HL-60/S4 treated with phorbol 12-myristate 13-acetate at 8.2 ng/mL for 4 days and 3 days (cell line): ENCODE measurements at regions not wholly inside any gene's neighbourhood (a gene's known extent, or its start where the extent isn't known, plus 50 kb on each side); places are given as distances from the start of the nearest gene placed in this dataset.

Source experiments
- in situ Hi-C: fragments of 300-500 bp; cut with MboI; formaldehyde crosslinking; loops from 2 replicates; pipeline ENCODE4 v1.15.0; 2022; ENCODE audit warnings: low sequenced_read_pairs

DNA sequence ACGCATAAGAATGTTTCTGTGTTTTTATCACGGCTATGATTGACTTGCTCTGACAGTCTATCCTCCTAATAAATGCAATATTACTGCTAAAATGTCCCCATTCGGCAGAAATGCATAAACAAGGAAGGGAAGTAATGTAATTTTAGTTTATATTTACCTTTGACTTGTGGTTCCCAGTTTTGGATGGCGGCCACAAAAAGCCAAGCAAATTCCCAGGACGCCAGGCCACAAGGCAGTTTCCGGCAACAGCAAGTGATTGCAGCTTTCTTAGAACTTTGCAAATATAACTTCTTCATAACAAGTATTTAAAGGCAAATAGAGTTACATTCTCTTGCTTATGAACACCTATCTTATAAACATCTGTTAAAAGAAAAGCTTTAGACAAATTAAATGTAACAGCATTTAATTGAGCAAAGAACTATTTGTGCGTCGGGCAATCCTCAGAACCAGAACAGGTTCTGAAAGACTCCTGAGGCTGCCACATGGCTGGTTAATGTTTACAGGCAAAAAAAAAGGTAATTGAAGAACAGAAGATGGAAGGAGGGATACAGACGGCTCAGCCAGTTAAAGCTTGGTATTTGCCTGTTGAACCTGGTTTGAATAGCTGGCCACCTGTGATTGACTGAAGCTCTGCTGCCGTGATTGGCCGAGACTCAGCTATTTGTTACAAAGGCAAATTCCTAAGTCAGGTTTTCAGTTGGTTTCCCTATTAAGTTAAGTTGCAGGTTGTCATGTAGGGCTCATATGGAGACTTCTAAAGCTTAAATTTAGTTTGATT, 80.8 kb downstream of the C21orf91 start:
- in situ Hi-C loops: no loop called here

DNA sequence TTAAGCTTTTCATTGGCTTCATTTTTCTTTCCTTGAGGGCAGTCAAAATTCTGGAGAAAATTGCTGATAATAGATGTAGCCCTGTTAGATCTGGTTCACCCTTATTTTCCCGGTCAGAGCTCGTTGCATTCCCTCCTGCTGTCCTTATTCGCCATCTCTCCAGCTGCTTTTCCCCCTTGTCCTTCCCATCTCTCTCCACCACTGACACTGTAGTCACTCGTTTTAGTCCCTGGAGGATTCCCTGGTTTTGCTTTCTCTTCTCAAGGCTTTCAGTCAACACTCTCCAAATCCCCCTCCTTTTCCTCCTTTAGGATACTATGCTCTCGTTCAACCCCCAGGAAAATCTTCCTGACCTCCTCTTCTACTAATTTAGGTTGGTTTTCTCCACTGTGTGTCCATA, 83.1 kb downstream of the C21orf91 start:
- in situ Hi-C loops: no loop called here

DNA sequence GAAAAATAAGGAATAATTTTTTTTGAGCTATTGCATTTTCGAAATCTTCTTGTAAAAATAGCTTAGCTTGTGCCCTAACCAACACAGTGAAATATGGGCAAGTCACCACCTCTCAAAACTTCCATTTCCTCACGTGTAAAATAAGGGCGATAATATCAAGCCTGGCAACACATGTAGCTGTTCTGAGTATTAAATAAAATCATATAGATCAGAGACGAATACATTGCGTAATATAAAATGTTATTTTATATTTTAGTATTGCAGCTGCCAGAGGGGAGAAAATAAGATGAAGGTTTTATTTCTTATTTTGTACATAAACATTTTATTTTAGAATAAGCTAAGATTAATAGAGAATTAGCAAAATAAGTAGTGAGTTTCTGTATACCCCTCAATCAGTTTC, 85.9 kb downstream of the C21orf91 start:
- in situ Hi-C loops: no loop called here

DNA sequence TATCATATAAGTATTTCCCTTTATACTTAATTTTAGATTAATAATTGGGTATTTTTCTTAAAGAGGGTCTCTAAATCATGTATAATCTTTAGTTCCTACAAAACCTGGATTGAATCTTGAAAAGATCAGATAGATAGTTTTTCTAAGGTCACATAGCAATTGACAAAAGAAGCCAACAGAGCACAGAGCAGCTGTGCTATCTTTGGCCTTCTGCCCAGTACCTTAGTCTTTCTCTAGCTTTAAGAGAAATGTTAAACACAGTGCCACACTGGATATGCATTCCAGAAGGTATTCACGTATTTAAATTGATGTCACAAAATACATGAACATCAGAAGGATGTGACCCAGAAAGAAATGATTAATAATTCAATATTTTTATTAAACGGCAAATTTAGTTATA, 86.8 kb downstream of the C21orf91 start:
- in situ Hi-C loops: no loop called here

DNA sequence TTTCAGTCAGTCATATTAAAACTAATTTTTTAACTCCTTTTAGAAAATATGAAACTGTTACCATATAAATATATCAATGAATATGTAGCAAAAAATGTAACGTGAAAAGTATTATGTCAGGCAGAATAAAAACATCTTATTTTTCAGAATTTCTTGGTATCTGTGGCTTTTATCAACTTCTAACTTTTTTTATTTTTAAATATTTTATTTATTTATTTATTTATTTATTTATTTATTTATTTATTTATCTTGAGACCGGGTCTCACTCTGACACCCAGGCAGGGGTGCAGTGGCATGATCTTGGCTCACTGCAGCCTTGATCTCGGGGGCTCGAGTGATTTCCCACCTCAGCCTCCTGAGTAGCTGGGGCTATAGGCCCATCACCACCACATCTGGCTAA, 87.6 kb downstream of the C21orf91 start:
- in situ Hi-C loops: no loop called here

DNA sequence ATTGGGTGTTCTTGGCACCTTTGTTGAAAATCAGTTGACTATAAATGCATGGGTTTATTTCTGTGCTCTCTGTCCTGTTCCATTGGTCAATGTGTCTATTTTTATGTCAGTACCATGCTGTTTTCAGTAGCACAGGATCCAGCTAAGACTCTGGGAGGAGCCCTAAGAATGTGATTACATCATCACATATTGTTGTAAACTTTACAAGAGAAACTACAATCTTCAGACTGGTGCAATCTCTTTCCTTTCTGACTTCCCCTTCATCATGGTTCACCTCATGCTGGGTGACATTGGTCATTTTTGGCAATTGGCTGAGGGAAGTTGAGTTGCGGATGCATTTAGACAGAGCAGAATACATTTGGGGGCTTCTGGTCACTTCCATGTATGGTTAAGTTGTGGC, 88.4 kb downstream of the C21orf91 start:
- in situ Hi-C loops: no loop called here

DNA sequence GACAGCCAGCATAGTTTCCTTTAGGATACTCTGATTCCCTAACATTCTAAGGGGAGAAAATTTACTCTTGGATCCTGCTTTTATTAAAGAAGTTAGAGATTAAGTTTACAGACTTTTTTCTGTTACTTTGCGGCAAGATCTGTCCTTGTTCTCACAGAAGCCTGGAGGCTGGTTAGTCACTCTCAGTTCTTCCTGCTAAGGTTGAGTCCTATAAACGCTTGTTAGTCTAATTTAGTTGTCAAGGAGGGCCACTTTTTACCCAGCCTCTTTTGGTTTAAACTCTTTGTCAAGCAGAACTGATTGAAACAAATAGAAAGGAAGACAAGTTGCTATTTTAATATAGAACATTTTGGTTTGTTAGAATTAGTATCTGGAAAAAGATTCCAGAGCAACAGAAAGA, 89.7 kb downstream of the C21orf91 start:
- in situ Hi-C loops: no loop called here

DNA sequence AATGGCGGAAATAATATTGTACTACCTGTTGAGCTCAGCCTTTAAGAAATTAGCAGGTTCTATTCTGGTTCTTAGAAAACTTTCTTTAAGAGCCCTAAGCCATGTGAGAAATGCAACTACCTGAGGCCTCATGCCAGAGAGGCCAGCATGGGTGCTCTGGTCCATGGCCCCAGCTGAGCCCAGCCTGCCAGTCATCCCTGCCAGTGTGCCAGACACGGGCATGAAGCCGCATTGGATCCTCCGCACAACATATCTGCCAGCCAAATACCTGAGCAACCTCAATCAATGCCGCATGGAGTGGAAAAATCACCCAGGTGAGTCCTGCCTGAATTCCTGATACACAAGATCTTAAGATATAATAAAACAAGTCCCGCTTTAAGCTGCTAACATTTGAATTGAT, 91.8 kb downstream of the C21orf91 start:
- in situ Hi-C loops: no loop called here

DNA sequence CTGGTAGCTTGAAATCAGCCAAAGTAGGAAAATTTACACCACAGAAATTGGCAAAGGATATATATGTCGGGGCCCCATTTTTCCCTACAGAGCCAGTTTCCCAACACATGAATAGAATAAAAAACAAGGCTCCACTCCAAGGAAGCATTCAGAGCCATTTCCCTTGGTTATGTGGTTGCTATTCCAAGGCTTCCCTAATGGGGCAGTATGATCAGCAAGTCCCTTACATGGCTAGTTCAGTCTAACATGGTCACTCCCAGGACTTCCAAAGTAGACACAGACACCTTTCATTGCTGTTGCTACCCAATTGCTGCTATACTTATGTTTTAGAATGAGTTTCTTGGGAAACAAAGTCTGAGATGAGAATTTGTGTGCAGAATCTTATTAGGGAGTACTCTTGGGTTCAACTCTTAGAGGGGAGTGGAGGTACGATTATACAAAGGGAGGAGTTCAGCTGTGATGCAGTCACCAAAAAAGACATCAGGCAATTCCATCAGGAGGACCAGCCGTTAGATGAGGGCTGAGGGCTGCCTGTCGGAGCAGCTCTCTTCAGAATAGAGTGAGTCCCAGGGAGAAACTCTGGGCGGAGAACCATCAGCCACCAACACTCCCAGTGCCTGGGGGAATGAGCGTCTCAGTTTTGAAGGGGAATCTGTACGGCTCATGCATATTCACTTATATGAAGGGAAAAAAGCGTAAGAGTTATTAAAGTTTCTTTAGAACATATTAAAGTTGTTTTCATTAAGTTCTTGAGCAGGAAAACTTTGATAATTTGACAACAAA, 92.9 kb downstream of the C21orf91 start:
- in situ Hi-C loops: no loop called here

DNA sequence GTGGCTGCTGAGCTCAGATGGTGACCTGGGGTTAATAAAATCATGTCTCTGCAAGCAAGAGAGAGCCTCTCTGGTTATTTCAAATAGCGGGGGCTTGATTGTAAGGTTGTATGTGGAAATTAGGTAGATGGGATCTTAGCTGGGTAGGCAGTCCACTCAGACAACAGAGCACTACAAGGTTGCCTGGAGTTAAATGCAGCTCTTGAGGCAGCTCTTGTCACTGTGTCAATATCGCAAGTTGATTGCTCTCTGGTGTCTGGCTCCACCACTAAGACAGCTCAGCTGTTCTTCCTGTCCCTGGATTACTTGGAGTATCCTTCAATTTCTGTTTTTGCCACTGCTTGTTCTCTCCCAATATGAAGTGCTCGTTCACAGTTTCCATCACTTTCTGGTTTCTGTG, 93.8 kb downstream of the C21orf91 start:
- in situ Hi-C loops: no loop called here

DNA sequence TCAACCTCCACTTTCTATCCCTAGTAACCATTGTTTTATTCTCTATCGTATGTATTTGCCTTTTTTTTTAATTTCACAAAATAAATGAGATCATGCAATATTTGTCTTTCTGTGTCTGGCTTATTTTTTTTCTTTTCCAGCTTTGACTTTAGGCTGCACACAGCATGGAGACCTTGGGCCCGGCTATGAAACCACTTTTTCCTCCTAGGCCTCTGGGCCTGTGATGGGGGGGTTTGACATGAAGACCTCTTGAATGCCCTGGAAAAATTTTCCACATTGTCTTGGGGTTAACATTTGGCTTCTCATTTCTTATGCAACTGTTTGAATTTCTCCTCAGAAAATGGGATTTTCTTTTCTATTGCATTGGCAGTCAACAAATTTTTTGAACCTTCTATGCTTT, 100.2 kb upstream of the BTG3 start:
- in situ Hi-C loops: no loop called here

DNA sequence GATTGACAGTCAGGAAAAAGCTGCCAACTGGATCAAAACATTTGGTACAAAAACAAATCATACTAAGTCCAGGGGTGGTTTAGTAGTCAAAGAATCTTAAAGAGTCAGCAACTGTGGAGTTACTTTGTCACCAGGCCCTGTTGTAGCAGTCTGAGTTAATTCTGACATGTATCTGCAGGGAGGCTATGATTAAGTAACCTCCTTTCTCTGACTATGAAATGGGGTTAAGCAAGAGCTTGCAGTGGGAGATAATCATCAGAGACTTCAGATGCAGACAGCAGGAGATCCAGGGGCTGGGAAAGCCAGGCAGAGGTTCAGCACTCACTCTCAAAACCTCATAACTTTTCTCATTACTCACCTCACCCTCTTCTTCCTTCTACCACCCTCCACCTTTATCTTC, 99.2 kb upstream of the BTG3 start:
- in situ Hi-C loops: no loop called here

DNA sequence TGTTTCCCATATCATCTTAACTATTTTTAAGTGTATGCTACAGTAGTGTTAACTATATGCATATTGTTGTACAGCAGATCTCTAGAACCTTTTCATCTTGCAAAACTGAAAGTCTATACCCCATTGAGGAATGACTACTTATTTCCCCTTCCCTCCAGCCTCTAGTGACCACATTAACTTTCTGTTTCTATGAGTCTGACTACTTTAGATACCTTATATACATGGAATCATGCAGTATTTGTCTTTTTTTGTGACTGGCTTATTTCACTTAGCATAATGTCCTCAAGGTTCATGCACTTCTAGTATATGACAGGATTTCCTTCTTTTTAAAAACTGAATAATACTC, 96.5 kb upstream of the BTG3 start:
- in situ Hi-C loops: no loop called here

DNA sequence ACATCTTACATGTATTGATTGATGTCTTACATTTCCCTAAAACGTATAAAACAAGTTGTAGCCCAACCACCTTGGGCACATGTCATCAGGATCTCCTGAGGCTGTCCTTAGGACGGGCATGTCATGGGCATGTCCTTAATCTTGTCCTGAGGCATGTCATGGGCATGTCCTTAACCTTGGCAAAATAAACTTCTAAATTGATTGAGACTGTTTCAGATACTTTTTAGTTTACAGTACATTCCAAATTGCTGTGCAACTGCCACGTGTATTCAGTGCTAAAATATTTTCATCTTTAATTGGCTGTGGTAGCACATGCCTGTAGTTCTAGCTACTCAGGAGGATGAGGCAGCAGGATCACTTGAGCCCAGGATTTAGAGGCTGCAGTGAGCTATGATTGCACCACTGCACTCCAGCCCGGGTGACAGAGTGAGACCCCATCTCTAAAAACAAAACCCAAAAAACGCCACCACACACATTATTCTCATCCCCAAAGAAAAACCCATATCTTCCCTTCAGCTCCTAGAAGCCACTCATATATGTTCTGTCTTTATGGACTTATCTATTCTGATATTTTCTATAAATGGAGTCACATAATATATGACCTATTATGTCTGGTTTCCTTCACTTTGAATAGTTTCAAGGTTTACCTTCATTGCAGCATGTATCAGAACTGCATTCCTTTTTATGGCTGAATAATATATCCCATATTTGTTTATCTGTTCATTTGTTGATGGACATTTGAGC, 96.0 kb upstream of the BTG3 start:
- in situ Hi-C loops: no loop called here

DNA sequence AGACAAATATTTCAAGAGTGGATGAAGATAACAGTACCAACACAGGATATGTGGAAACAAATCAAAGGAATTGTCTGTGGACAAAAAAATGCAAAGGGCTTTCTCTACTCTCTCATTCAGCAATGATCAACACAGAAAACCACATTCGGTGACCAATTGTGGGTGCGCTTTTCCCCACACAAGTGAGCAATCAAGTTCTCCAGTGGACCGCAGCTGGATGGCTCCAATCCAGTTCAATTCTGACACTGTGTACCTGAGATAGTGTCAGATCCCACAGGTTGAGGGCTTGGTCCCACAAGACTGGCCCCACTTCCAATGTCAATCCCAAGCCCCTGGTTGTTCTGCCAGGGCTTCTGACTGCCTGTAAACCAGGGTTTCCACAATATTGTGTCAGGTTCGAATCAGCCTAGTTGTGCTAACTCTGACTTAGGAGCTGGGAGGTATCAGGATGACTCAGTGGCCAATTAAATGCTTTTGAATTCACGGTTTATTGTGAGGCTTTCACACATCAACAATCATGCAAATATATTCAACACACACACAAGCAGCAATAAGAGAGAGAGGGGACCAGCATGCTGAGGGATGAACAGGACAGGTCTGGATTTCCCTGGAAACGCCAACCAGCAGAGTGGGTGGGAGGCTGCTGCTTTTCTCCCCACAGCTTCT, 87.0 kb upstream of the BTG3 start:
- in situ Hi-C loops: loop anchor here (25.0 kb wide), 1 partner anchor 213 kb away; no protein-coding TSS in a partner anchor

DNA sequence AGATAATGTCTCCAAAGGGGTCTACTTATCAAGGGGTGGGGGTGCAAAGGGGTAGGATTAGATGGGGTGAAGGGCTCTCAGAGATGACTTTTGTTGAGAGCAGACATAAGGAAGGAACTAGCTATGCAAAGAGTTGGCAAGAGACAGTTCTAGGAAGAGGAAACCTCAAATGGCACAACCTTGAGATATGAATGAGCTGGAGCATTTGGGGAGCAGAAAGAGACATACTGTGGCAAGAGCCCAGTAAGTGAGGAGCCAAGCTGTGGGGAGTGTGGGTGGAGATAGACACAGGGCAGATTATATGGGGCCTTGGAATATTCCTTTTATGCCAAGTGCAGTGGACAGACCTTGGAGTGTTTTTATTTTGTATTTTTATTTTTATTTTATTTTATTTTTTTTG, 84.8 kb upstream of the BTG3 start:
- in situ Hi-C loops: loop anchor here (25.0 kb wide), 1 partner anchor 215 kb away; no protein-coding TSS in a partner anchor

DNA sequence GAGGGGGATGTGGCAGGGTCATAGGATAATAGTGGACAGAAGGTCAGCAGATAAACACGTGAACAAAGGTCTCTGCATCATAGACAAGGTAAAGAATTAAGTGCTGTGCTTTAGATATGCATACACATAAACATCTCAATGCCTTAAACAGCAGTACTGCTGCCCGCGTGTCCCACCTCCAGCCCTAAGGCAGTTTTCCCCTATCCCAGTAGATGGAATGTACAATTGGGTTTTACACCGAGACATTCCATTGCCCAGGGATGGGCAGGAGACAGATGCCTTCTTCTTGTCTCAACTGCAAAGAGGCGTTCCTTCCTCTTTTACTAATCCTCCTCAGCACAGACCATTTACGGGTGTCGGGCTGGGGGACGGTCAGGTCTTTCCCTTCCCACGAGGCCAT, 81.7 kb upstream of the BTG3 start:
- in situ Hi-C loops: loop anchor here (25.0 kb wide), 1 partner anchor 218 kb away; no protein-coding TSS in a partner anchor

DNA sequence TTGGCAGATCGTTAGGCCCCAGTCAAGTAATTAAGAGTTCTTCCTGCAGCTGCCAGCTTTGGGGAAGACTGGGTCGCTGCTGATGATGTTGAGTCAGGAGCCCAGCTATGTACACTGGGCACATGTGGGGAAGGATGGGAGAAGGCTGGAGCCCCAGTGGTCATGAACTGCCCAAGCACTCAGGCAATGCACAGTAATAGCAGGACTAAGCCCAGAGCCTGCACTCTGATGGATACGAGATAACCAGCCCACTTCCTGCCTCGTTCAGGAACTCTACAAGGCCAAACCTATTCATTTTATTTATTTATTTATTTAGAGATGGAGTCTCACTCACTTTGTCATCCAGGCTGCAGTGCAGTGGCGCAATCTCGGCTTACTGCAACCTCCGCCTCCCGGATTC, 81.1 kb upstream of the BTG3 start:
- in situ Hi-C loops: loop anchor here (25.0 kb wide), 1 partner anchor 218 kb away; no protein-coding TSS in a partner anchor

DNA sequence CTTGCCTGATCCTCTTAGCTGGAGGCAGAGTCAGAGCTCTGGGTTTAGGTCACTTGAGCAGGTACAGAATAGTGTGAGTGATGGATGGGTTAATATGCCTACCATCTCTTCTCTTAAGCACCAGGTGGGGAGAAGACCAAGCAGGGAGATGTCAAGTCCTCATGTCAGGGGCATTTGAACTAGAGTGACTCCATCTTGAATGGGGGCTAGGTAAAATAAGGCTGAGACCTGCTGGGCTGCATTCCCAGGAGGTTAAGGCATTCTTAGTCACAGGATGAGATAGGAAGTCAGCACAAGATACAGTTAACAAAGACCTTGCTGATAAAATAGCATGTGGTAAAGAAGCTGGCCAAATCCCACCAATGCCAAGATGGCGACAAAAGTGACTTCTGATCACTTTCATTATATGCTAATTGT, 77.4 kb upstream of the BTG3 start:
- in situ Hi-C loops: loop anchor here (25.0 kb wide), 1 partner anchor 222 kb away; no protein-coding TSS in a partner anchor

DNA sequence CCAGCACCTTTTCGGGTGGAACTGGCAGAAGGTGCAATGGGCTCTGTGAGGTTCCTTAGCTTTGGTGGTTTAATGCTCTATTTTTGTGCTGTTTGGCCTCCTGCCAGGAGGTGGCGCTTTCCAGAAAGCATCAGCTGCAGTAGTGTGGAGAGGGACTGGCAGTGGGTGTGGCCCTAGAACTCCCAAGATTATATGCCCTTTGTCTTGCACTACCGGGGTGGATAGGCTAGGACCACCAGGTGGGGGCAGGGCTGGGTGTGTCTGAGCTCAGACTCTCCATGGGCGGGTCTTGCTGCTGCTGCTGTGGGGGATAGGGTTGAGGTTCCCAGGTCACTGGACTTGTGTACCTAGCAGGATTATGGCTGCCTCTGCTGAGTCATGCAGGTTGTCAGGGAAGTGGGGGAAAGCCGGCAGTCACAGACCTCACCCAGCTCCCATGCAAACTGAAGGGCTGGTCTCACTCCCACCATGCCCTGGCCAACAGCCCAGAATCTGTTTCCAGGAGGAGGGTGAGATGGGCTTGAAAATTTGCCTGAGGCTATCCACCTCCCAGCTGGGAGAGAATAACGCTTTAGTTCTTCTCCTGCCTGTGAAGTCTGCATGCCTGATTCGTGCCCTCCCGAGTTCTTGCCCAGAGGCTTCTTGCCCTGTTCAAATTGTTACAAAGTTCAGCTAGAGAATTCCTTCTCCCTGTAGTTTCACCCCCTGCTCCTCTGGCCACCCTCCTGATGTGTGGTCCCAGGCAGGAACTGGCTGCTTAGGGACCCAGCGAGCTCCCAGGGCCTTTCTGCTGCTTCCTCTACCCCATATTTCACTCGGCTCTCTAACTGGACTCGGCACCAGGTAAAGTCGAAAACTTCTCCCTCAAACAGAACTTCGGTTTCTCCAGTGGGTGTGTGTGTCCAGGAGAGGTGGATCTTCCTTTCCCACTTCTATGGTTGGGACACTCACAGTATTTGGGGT, 76.5 kb upstream of the BTG3 start:
- in situ Hi-C loops: loop anchor here (25.0 kb wide), 1 partner anchor 223 kb away; no protein-coding TSS in a partner anchor
